ENCODE measurements at regions not wholly inside any gene's neighbourhood (a gene's known extent, or its start where the extent isn't known, plus 50 kb on each side); places are given as distances from the start of the nearest gene placed in this dataset.

DNA sequence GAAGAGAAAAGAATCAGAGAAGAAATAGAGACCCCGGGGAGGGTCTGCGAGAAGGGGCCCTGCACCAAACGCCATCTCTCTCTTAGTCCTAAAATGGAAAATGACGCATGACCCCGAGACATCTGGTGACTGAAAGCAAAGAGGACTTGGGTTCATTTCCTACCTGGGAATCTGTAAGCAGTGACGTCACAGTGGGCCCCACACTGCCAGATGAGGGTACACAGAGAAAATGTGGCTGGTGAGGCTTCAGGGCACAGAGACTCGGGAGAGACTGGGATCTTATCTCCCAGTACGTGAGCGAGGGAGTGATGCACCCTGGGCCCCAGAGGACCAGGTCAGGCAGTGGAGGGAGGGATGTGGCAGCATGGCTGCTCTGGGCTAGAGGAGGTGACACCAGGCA, 288.1 kb upstream of the SFSWAP start:
- no peak for DNase-seq (ENCODE audit: low spot score)
- H3K9me3 ChIP-seq (ENCODE audit: low read depth, low read length, poor library complexity, severe bottlenecking): peaks cover 6% of the 10 kb centered on the region
- peaks cover 19% of the 10 kb centered on the region for H3K27me3 ChIP-seq (replicated peaks; ENCODE audit: insufficient read depth, low read depth, low read length, poor library complexity)
- TF ChIP-seq CTCF (conservative IDR thresholded peaks at IDR 0.05; ENCODE audit: low read depth, low read length) (no peak), EZH2 (IDR thresholded peaks at IDR 0.05; ENCODE audit: borderline replicate concordance, low read depth, low read length, poor library complexity, severe bottlenecking) (no peak)
- CTCF ChIA-PET: no interaction called here
- intact Hi-C loops (cut with micrococcal nuclease; ENCODE audit: unreplicated experiment): no loop called here
- no peaks in the 10 kb centered on the region for H3K36me3 ChIP-seq (ENCODE audit: insufficient read depth, low read length, poor library complexity, severe bottlenecking)
- no peaks in the 10 kb centered on the region for H3K4me1 ChIP-seq (ENCODE audit: insufficient read depth, low read length, poor library complexity, severe bottlenecking)
- POLR2A ChIA-PET (ENCODE audit: low non-redundant PET): no interaction called here
- H3K4me3 ChIP-seq (ENCODE audit: low read depth, low read length, poor library complexity, severe bottlenecking): no peak overlapping the region
- no peak overlapping the region for H3K27ac ChIP-seq (ENCODE audit: low read depth, low read length, poor library complexity, severe bottlenecking)
- BruUV-seq (replicated peaks): no TSS peak

DNA sequence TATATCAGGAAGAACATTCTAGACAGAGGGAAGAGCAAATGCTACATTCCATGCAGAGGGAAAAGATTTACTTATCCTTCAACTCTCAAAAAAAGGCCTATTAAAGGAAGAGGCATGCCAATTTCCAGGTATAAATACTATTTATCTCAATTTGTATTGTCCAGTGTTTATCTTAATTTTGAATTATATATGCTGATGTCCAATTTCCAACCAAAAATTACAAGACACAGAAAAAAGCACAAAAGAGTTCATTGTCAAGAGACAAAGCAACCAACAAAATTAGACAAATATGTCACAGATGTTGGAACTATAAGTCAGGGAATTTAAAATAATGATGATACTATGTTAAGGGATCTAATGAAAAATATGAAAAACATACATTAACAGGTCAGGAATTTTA, 286.6 kb upstream of the SFSWAP start:
- POLR2A ChIA-PET (ENCODE audit: low non-redundant PET): no interaction called here
- H3K36me3 ChIP-seq (ENCODE audit: insufficient read depth, low read length, poor library complexity, severe bottlenecking): no peaks in the 10 kb centered on the region
- CTCF ChIA-PET: no interaction called here
- H3K4me3 ChIP-seq (ENCODE audit: low read depth, low read length, poor library complexity, severe bottlenecking): no peak overlapping the region
- peaks cover 6% of the 10 kb centered on the region for H3K9me3 ChIP-seq (ENCODE audit: low read depth, low read length, poor library complexity, severe bottlenecking)
- H3K27ac ChIP-seq (ENCODE audit: low read depth, low read length, poor library complexity, severe bottlenecking): no peak overlapping the region
- BruUV-seq (replicated peaks): no TSS peak
- intact Hi-C loops (cut with micrococcal nuclease; ENCODE audit: unreplicated experiment): no loop called here
- peaks cover 25% of the 10 kb centered on the region for H3K27me3 ChIP-seq (replicated peaks; ENCODE audit: insufficient read depth, low read depth, low read length, poor library complexity)
- no peak for TF ChIP-seq CTCF (conservative IDR thresholded peaks at IDR 0.05; ENCODE audit: low read depth, low read length)
- no peak for TF ChIP-seq EZH2 (IDR thresholded peaks at IDR 0.05; ENCODE audit: borderline replicate concordance, low read depth, low read length, poor library complexity, severe bottlenecking)
- no peaks in the 10 kb centered on the region for H3K4me1 ChIP-seq (ENCODE audit: insufficient read depth, low read length, poor library complexity, severe bottlenecking)
- DNase-seq (ENCODE audit: low spot score): no peak

GRCh38 chr12:131425112-131426075, 285.5 kb upstream of the SFSWAP start:
- intact Hi-C loops (cut with micrococcal nuclease; ENCODE audit: unreplicated experiment): no loop called here
- CTCF ChIA-PET: interaction anchor here (0.5 kb wide), 1 partner anchor 288 kb away, joined by 3 read pairs; no protein-coding TSS in a partner anchor

More at GRCh38 chr12:131425112-131426075, 285.5 kb upstream of the SFSWAP start:
- no peak overlapping the region for H3K4me3 ChIP-seq (ENCODE audit: low read depth, low read length, poor library complexity, severe bottlenecking)
- TF ChIP-seq EZH2 (IDR thresholded peaks at IDR 0.05; ENCODE audit: borderline replicate concordance, low read depth, low read length, poor library complexity, severe bottlenecking) (no peak), CTCF (conservative IDR thresholded peaks at IDR 0.05; ENCODE audit: low read depth, low read length) (no peak)
- H3K9me3 ChIP-seq (ENCODE audit: low read depth, low read length, poor library complexity, severe bottlenecking): peaks cover 6% of the 10 kb centered on the region
- BruUV-seq (replicated peaks): no TSS peak
- H3K27ac ChIP-seq (ENCODE audit: low read depth, low read length, poor library complexity, severe bottlenecking): no peak overlapping the region
- H3K36me3 ChIP-seq (ENCODE audit: insufficient read depth, low read length, poor library complexity, severe bottlenecking): no peaks in the 10 kb centered on the region
- no peak for DNase-seq (ENCODE audit: low spot score)
- POLR2A ChIA-PET (ENCODE audit: low non-redundant PET): no interaction called here
- peaks cover 30% of the 10 kb centered on the region for H3K27me3 ChIP-seq (replicated peaks; ENCODE audit: insufficient read depth, low read depth, low read length, poor library complexity)
- no peaks in the 10 kb centered on the region for H3K4me1 ChIP-seq (ENCODE audit: insufficient read depth, low read length, poor library complexity, severe bottlenecking)
